ENCODE measurements at regions not wholly inside any gene's neighbourhood (a gene's known extent, or its start where the extent isn't known, plus 50 kb on each side); places are given as distances from the start of the nearest gene placed in this dataset.

- H3K36me3 ChIP-seq: no peaks in the 10 kb centered on the region
- H3K27me3 ChIP-seq (replicated peaks in 1 of 7): no peaks in the 10 kb centered on the region
- H3K4me1 ChIP-seq: no peaks in the 10 kb centered on the region
- WGBS, 5 donors: 38 to 60% (median 51%) methylated on average over 3 of the region's 3 CpGs
- H3K9me3 ChIP-seq: no peaks in the 10 kb centered on the region
- H3K27ac ChIP-seq: no peak overlapping the region
- DNase-seq: no peak
- H3K4me3 ChIP-seq: no peak overlapping the region
- intact Hi-C loops (cut with DNase I; ENCODE audit: low total_unique reads): no loop called here
- TF ChIP-seq POLR2A (IDR thresholded peaks at IDR 0.05) (no peak), POLR2AphosphoS5 (IDR thresholded peaks at IDR 0.05) (no peak), CTCF (IDR thresholded peaks at IDR 0.05 in 8 of 11, conservative IDR thresholded peaks at IDR 0.05 in 3 of 11) (no peak)
Observed at GRCh38 chr1:191963781-191964455, 194.3 kb upstream of the RGS18 start.

GRCh38 chr1:191969290-191969689 lies 189.0 kb upstream of the RGS18 start:
- H3K4me3 ChIP-seq: no peak overlapping the region
- no peak overlapping the region for H3K27ac ChIP-seq
- DNase-seq: no peak
- WGBS, 5 donors: 82 to 96% (median 89%) methylated on average over 5 of the region's 5 CpGs
- H3K4me1 ChIP-seq: no peaks in the 10 kb centered on the region
- H3K36me3 ChIP-seq: no peaks in the 10 kb centered on the region
- H3K27me3 ChIP-seq (replicated peaks in 1 of 7): no peaks in the 10 kb centered on the region
- intact Hi-C loops (cut with DNase I; ENCODE audit: low total_unique reads): no loop called here
- TF ChIP-seq CTCF (IDR thresholded peaks at IDR 0.05 in 8 of 11, conservative IDR thresholded peaks at IDR 0.05 in 3 of 11) (no peak), POLR2A (IDR thresholded peaks at IDR 0.05) (no peak), POLR2AphosphoS5 (IDR thresholded peaks at IDR 0.05) (no peak)
- peaks cover 0 to 8% (median 0%) of the 10 kb centered on the region in 8 donors for H3K9me3 ChIP-seq

GRCh38 chr1:191970116-191970515 lies 188.1 kb upstream of the RGS18 start:
- peaks cover 0 to 8% (median 0%) of the 10 kb centered on the region in 8 donors for H3K9me3 ChIP-seq
- no peaks in the 10 kb centered on the region for H3K36me3 ChIP-seq
- DNase-seq: no peak
- no peaks in the 10 kb centered on the region for H3K4me1 ChIP-seq
- intact Hi-C loops (cut with DNase I; ENCODE audit: low total_unique reads): no loop called here
- WGBS, 5 donors: 87 to 97% (median 89%) methylated on average over 1 of the region's 1 CpG
- no peaks in the 10 kb centered on the region for H3K27me3 ChIP-seq (replicated peaks in 1 of 7)
- H3K27ac ChIP-seq: no peak overlapping the region
- no peak overlapping the region for H3K4me3 ChIP-seq
- TF ChIP-seq POLR2AphosphoS5 (IDR thresholded peaks at IDR 0.05): no peak
- no peak for TF ChIP-seq CTCF (IDR thresholded peaks at IDR 0.05 in 8 of 11, conservative IDR thresholded peaks at IDR 0.05 in 3 of 11)
- TF ChIP-seq POLR2A (IDR thresholded peaks at IDR 0.05): no peak

- intact Hi-C loops (cut with DNase I; ENCODE audit: low total_unique reads): no loop called here
- H3K4me3 ChIP-seq: no peak overlapping the region
- no peaks in the 10 kb centered on the region for H3K4me1 ChIP-seq
- no peak overlapping the region for H3K27ac ChIP-seq
- H3K9me3 ChIP-seq: peaks cover 0 to 8% (median 0%) of the 10 kb centered on the region in 8 donors
- no peaks in the 10 kb centered on the region for H3K27me3 ChIP-seq (replicated peaks in 1 of 7)
- 60 to 85% (median 68%) methylated on average over 3 of the region's 3 CpGs for WGBS, 5 donors
- TF ChIP-seq POLR2A (IDR thresholded peaks at IDR 0.05): no peak
- no peak for TF ChIP-seq CTCF (IDR thresholded peaks at IDR 0.05 in 8 of 11, conservative IDR thresholded peaks at IDR 0.05 in 3 of 11)
- TF ChIP-seq POLR2AphosphoS5 (IDR thresholded peaks at IDR 0.05): no peak
- no peaks in the 10 kb centered on the region for H3K36me3 ChIP-seq
- DNase-seq: no peak
Observed at GRCh38 chr1:191971447-191971846, 186.8 kb upstream of the RGS18 start.
